ENCODE measurements at regions not wholly inside any gene's neighbourhood (a gene's known extent, or its start where the extent isn't known, plus 50 kb on each side); places are given as distances from the start of the nearest gene placed in this dataset.

GRCh38 chr2:72006188-72006736 lies 141.4 kb downstream of the CYP26B1 start:
- Histone ChIP-seq H3K27me3 (replicated peaks in 1 of 4; ENCODE audit: control insufficient read depth in 3 of 4, extremely low read depth in 1 of 4, insufficient read depth in 3 of 4, low read length in 3 of 4) (no peaks in the 10 kb centered on the region; a peak in 1 of 7 replicates), H3K23me2 (ENCODE audit: low read depth, low read length) (no peaks in the 10 kb centered on the region), H3K18ac (ENCODE audit: extremely low read depth, low read length) (no peak overlapping the region), H3K56ac (replicated peaks; ENCODE audit: insufficient read length, low read depth, low read length) (no peak overlapping the region), H4K20me1 (replicated peaks in 1 of 2; ENCODE audit: control insufficient read depth in 1 of 2, insufficient read depth in 2 of 2, low read length in 2 of 2) (no peaks in the 10 kb centered on the region), H3K9ac (replicated peaks in 1 of 4; ENCODE audit: extremely low read depth in 1 of 4, low read depth in 3 of 4, low read length in 3 of 4) (no peak overlapping the region), H2BK20ac (ENCODE audit: low read length) (no peak overlapping the region), H2AK5ac (ENCODE audit: low read depth, low read length) (no peak overlapping the region), H3K79me1 (ENCODE audit: low read depth, low read length) (no peaks in the 10 kb centered on the region), H2BK15ac (ENCODE audit: low read length) (no peak overlapping the region), H3K9me3 (ENCODE audit: insufficient read depth in 2 of 2, low read depth in 1 of 2, low read length in 1 of 2) (no peaks in the 10 kb centered on the region), H4K8ac (ENCODE audit: extremely low read depth, insufficient read depth, low read length) (no peak overlapping the region), H2AFZ (ENCODE audit: low read length) (no peak overlapping the region), H4K91ac (replicated peaks; ENCODE audit: insufficient read length, low read length) (no peak overlapping the region), H3K4ac (replicated peaks; ENCODE audit: insufficient read length, low read depth, low read length) (no peak overlapping the region), H2BK5ac (ENCODE audit: low read depth, low read length) (no peak overlapping the region), H3K4me1 (replicated peaks in 1 of 4; ENCODE audit: control insufficient read depth in 3 of 4, insufficient read depth in 4 of 4, low read length in 3 of 4) (no peaks in the 10 kb centered on the region), H3K23ac (ENCODE audit: insufficient read length) (no peak overlapping the region), H3K36me3 (ENCODE audit: control insufficient read depth in 2 of 4, insufficient read depth in 4 of 4, low read length in 3 of 4) (no peaks in the 10 kb centered on the region), H2BK120ac (replicated peaks; ENCODE audit: low read depth, low read length) (no peak overlapping the region), H3K79me2 (ENCODE audit: control insufficient read depth in 1 of 2, insufficient read depth in 2 of 2, low read length in 2 of 2) (no peaks in the 10 kb centered on the region), H3K4me3 (ENCODE audit: extremely low read depth in 1 of 4, insufficient read depth in 2 of 4, low read depth in 3 of 4, low read length in 4 of 4) (no peak overlapping the region), H4K5ac (ENCODE audit: insufficient read length, low read depth, low read length) (no peak overlapping the region), H3K14ac (ENCODE audit: insufficient read length) (no peak overlapping the region), H3K4me2 (ENCODE audit: insufficient read depth in 1 of 2, low read depth in 2 of 2, low read length in 2 of 2) (no peak overlapping the region), H2BK12ac (ENCODE audit: low read depth, low read length) (no peak overlapping the region), H3K27ac (ENCODE audit: low read depth, low read length) (no peak overlapping the region)
- CTCF ChIA-PET (ENCODE audit: partially characterized antibody), result interaction anchor here (1.0 to 1.4 kb wide), 2 partner anchors 11 to 81 kb away, joined by 3 to 5 read pairs; no protein-coding TSS in a partner anchor
- 94% methylated on average over 8 of the region's 8 CpGs; no CpG with 5 or more reads in 1 of the 2 experiments for WGBS, 2 experiments (ENCODE audit: extremely low coverage in 1 of 2, insufficient coverage in 1 of 2, insufficient read length in 1 of 2, insufficient replicate concordance in 2 of 2, low coverage in 1 of 2, low lambda C conversion rate in 2 of 2, missing lambda C conversion rate in 1 of 2)
- FAIRE-seq, result no peak
- POLR2A ChIA-PET (ENCODE audit: partially characterized antibody), result no interaction called here
- TF ChIP-seq CBX5 (IDR thresholded peaks at IDR 0.05; ENCODE audit: low read depth, low read length), result no peak
- no peak for TF ChIP-seq POU5F1 (IDR thresholded peaks at IDR 0.05; ENCODE audit: low read depth, low read length)
- DNase-seq (ENCODE audit: low read depth in 1 of 2, low spot score in 2 of 2), result no peak
